ENCODE measurements at regions not wholly inside any gene's neighbourhood (a gene's known extent, or its start where the extent isn't known, plus 50 kb on each side); places are given as distances from the start of the nearest gene placed in this dataset.
A peak's percentile ranks its signal among the peaks of the same experiment; 100 is the strongest.

GRCh38 chr10:125543796-125544195 lies 139.2 kb downstream of the TEX36 start:
- Histone ChIP-seq H3K4me3 (ENCODE audit: low read depth, low read length) (no peak overlapping the region), H3K36me3 (ENCODE audit: control insufficient read depth, insufficient read depth, low read length) (no peaks in the 10 kb centered on the region), H3K9me3 (ENCODE audit: control insufficient read depth in 2 of 2, low read length in 2 of 2) (no peaks in the 10 kb centered on the region), H3K27ac (ENCODE audit: insufficient read depth, low read length, poor library complexity, severe bottlenecking) (no peak overlapping the region), H3K4me1 (ENCODE audit: control insufficient read depth, insufficient read depth, low read length, poor library complexity, severe bottlenecking) (no peaks in the 10 kb centered on the region), H3K27me3 (ENCODE audit: control insufficient read depth, insufficient read depth, low read length) (no peaks in the 10 kb centered on the region)
- peaks cover 0 to 4% (median 0%) of the 10 kb centered on the region in 7 donors for H3K9me3 Mint-ChIP-seq
- ATAC-seq (ENCODE audit: low read depth in 2 of 2), result no peak
- H3K27ac Mint-ChIP-seq, result no peak overlapping the region
- DNase-seq, result no peak
- no peaks in the 10 kb centered on the region for H3K4me1 Mint-ChIP-seq
- H3K27me3 Mint-ChIP-seq, result no peaks in the 10 kb centered on the region
- H3K4me3 Mint-ChIP-seq, result no peak overlapping the region
- no peaks in the 10 kb centered on the region for H3K36me3 Mint-ChIP-seq

- DNase-seq, result no peak
- no peak overlapping the region for H3K4me3 Mint-ChIP-seq
- no peak overlapping the region for H3K27ac Mint-ChIP-seq
- Histone ChIP-seq H3K9me3 (ENCODE audit: control insufficient read depth in 2 of 2, low read length in 2 of 2) (no peaks in the 10 kb centered on the region), H3K27me3 (ENCODE audit: control insufficient read depth, insufficient read depth, low read length) (no peaks in the 10 kb centered on the region), H3K27ac (ENCODE audit: insufficient read depth, low read length, poor library complexity, severe bottlenecking) (no peak overlapping the region), H3K4me3 (ENCODE audit: low read depth, low read length) (no peak overlapping the region), H3K36me3 (ENCODE audit: control insufficient read depth, insufficient read depth, low read length) (no peaks in the 10 kb centered on the region), H3K4me1 (ENCODE audit: control insufficient read depth, insufficient read depth, low read length, poor library complexity, severe bottlenecking) (no peaks in the 10 kb centered on the region)
- H3K27me3 Mint-ChIP-seq, result no peaks in the 10 kb centered on the region
- H3K4me1 Mint-ChIP-seq, result no peaks in the 10 kb centered on the region
- H3K9me3 Mint-ChIP-seq, result peaks cover 0 to 5% (median 0%) of the 10 kb centered on the region in 7 donors
- no peak for ATAC-seq (ENCODE audit: low read depth in 2 of 2)
- no peaks in the 10 kb centered on the region for H3K36me3 Mint-ChIP-seq
These were observed 143.8 kb downstream of the TEX36 start for GRCh38 chr10:125538947-125539731.

- Mint-ChIP-seq H3K9me3 (peaks cover 0 to 4% (median 0%) of the 10 kb centered on the region in 7 donors), H3K4me1 (no peaks in the 10 kb centered on the region), H3K27ac (no peak overlapping the region), H3K4me3 (no peak overlapping the region), H3K36me3 (no peaks in the 10 kb centered on the region), H3K27me3 (no peaks in the 10 kb centered on the region)
- ATAC-seq (ENCODE audit: low read depth in 2 of 2), result no peak
- no peak overlapping the region for H3K27ac ChIP-seq (ENCODE audit: insufficient read depth, low read length, poor library complexity, severe bottlenecking)
- H3K4me1 ChIP-seq (ENCODE audit: control insufficient read depth, insufficient read depth, low read length, poor library complexity, severe bottlenecking), result no peaks in the 10 kb centered on the region
- no peak overlapping the region for H3K4me3 ChIP-seq (ENCODE audit: low read depth, low read length)
- H3K27me3 ChIP-seq (ENCODE audit: control insufficient read depth, insufficient read depth, low read length), result no peaks in the 10 kb centered on the region
- no peaks in the 10 kb centered on the region for H3K36me3 ChIP-seq (ENCODE audit: control insufficient read depth, insufficient read depth, low read length)
- H3K9me3 ChIP-seq (ENCODE audit: control insufficient read depth in 2 of 2, low read length in 2 of 2), result no peaks in the 10 kb centered on the region
- no peak for DNase-seq
These were observed 146.7 kb downstream of the TEX36 start for GRCh38 chr10:125536236-125536635.

GRCh38 chr10:125535559-125535958 lies 147.4 kb downstream of the TEX36 start:
- H3K27me3 ChIP-seq (ENCODE audit: control insufficient read depth, insufficient read depth, low read length), result no peaks in the 10 kb centered on the region
- Mint-ChIP-seq H3K4me3 (no peak overlapping the region), H3K4me1 (no peaks in the 10 kb centered on the region), H3K27ac (no peak overlapping the region), H3K9me3 (peaks cover 0 to 4% (median 0%) of the 10 kb centered on the region in 7 donors), H3K36me3 (no peaks in the 10 kb centered on the region), H3K27me3 (no peaks in the 10 kb centered on the region)
- H3K4me1 ChIP-seq (ENCODE audit: control insufficient read depth, insufficient read depth, low read length, poor library complexity, severe bottlenecking), result no peaks in the 10 kb centered on the region
- ATAC-seq (ENCODE audit: low read depth in 2 of 2) (no peak), DNase-seq (no peak)
- no peaks in the 10 kb centered on the region for H3K9me3 ChIP-seq (ENCODE audit: control insufficient read depth in 2 of 2, low read length in 2 of 2)
- H3K4me3 ChIP-seq (ENCODE audit: low read depth, low read length), result no peak overlapping the region
- H3K27ac ChIP-seq (ENCODE audit: insufficient read depth, low read length, poor library complexity, severe bottlenecking), result no peak overlapping the region
- H3K36me3 ChIP-seq (ENCODE audit: control insufficient read depth, insufficient read depth, low read length), result no peaks in the 10 kb centered on the region

- Histone ChIP-seq H3K4me1 (ENCODE audit: control insufficient read depth, insufficient read depth, low read length, poor library complexity, severe bottlenecking) (no peaks in the 10 kb centered on the region), H3K9me3 (ENCODE audit: control insufficient read depth in 2 of 2, low read length in 2 of 2) (no peaks in the 10 kb centered on the region), H3K36me3 (ENCODE audit: control insufficient read depth, insufficient read depth, low read length) (no peaks in the 10 kb centered on the region), H3K4me3 (ENCODE audit: low read depth, low read length) (no peak overlapping the region), H3K27me3 (ENCODE audit: control insufficient read depth, insufficient read depth, low read length) (no peaks in the 10 kb centered on the region), H3K27ac (ENCODE audit: insufficient read depth, low read length, poor library complexity, severe bottlenecking) (no peak overlapping the region)
- Mint-ChIP-seq H3K36me3 (no peaks in the 10 kb centered on the region), H3K9me3 (peaks cover 0 to 4% (median 0%) of the 10 kb centered on the region in 7 donors), H3K4me1 (no peaks in the 10 kb centered on the region), H3K27ac (no peak overlapping the region), H3K27me3 (no peaks in the 10 kb centered on the region), H3K4me3 (no peak overlapping the region)
- no peak for DNase-seq
- no peak for ATAC-seq (ENCODE audit: low read depth in 2 of 2)
These were observed 148.4 kb downstream of the TEX36 start for GRCh38 chr10:125534515-125534914.

GRCh38 chr10:125533866-125534265 lies 149.1 kb downstream of the TEX36 start:
- Mint-ChIP-seq H3K27me3 (no peaks in the 10 kb centered on the region), H3K27ac (no peak overlapping the region), H3K9me3 (peaks cover 0 to 4% (median 0%) of the 10 kb centered on the region in 7 donors), H3K4me1 (no peaks in the 10 kb centered on the region), H3K4me3 (no peak overlapping the region), H3K36me3 (no peaks in the 10 kb centered on the region)
- Histone ChIP-seq H3K4me1 (ENCODE audit: control insufficient read depth, insufficient read depth, low read length, poor library complexity, severe bottlenecking) (no peaks in the 10 kb centered on the region), H3K27ac (ENCODE audit: insufficient read depth, low read length, poor library complexity, severe bottlenecking) (no peak overlapping the region), H3K27me3 (ENCODE audit: control insufficient read depth, insufficient read depth, low read length) (no peaks in the 10 kb centered on the region), H3K9me3 (ENCODE audit: control insufficient read depth in 2 of 2, low read length in 2 of 2) (no peaks in the 10 kb centered on the region), H3K36me3 (ENCODE audit: control insufficient read depth, insufficient read depth, low read length) (no peaks in the 10 kb centered on the region), H3K4me3 (ENCODE audit: low read depth, low read length) (no peak overlapping the region)
- no peak for ATAC-seq (ENCODE audit: low read depth in 2 of 2)
- no peak for DNase-seq

GRCh38 chr10:125531465-125531864 lies 151.5 kb downstream of the TEX36 start:
- Histone ChIP-seq H3K4me3 (ENCODE audit: low read depth, low read length) (no peak overlapping the region), H3K27me3 (ENCODE audit: control insufficient read depth, insufficient read depth, low read length) (no peaks in the 10 kb centered on the region), H3K36me3 (ENCODE audit: control insufficient read depth, insufficient read depth, low read length) (no peaks in the 10 kb centered on the region), H3K27ac (ENCODE audit: insufficient read depth, low read length, poor library complexity, severe bottlenecking) (no peak overlapping the region), H3K9me3 (ENCODE audit: control insufficient read depth in 2 of 2, low read length in 2 of 2) (no peaks in the 10 kb centered on the region), H3K4me1 (ENCODE audit: control insufficient read depth, insufficient read depth, low read length, poor library complexity, severe bottlenecking) (no peaks in the 10 kb centered on the region)
- no peaks in the 10 kb centered on the region for H3K27me3 Mint-ChIP-seq
- no peak overlapping the region for H3K4me3 Mint-ChIP-seq
- no peak for ATAC-seq (ENCODE audit: low read depth in 2 of 2)
- H3K4me1 Mint-ChIP-seq, result no peaks in the 10 kb centered on the region
- H3K36me3 Mint-ChIP-seq, result no peaks in the 10 kb centered on the region
- no peak for DNase-seq
- no peak overlapping the region for H3K27ac Mint-ChIP-seq
- no peaks in the 10 kb centered on the region for H3K9me3 Mint-ChIP-seq

- Histone ChIP-seq H3K4me3 (ENCODE audit: low read depth, low read length) (no peak overlapping the region), H3K27ac (ENCODE audit: insufficient read depth, low read length, poor library complexity, severe bottlenecking) (no peak overlapping the region), H3K9me3 (ENCODE audit: control insufficient read depth in 2 of 2, low read length in 2 of 2) (no peaks in the 10 kb centered on the region), H3K27me3 (ENCODE audit: control insufficient read depth, insufficient read depth, low read length) (no peaks in the 10 kb centered on the region), H3K4me1 (ENCODE audit: control insufficient read depth, insufficient read depth, low read length, poor library complexity, severe bottlenecking) (no peaks in the 10 kb centered on the region), H3K36me3 (ENCODE audit: control insufficient read depth, insufficient read depth, low read length) (no peaks in the 10 kb centered on the region)
- Mint-ChIP-seq H3K27ac (peak overlapping the region in 1 of 3 donors; percentile 2), H3K4me3 (no peak overlapping the region), H3K4me1 (no peaks in the 10 kb centered on the region), H3K27me3 (no peaks in the 10 kb centered on the region), H3K36me3 (no peaks in the 10 kb centered on the region), H3K9me3 (peaks cover 0 to 1% (median 0%) of the 10 kb centered on the region in 7 donors)
- DNase-seq, result no peak
- no peak for ATAC-seq (ENCODE audit: low read depth in 2 of 2)
These were observed 159.6 kb downstream of the TEX36 start for GRCh38 chr10:125523347-125523746.
